CD14-positive monocyte (primary cell): ENCODE measurements at regions not wholly inside any gene's neighbourhood (a gene's known extent, or its start where the extent isn't known, plus 50 kb on each side); places are given as distances from the start of the nearest gene placed in this dataset.

ENCODE experiments used
- DNase-seq, 3 donors: peaks; one replicate each; pipeline ENCODE4 v3.0.0-alpha.2; 2011 to 2022
- H2AFZ ChIP-seq: 2 replicates; pipeline ENCODE4 v1.6.0; 2012; ENCODE audit warnings: mild to moderate bottlenecking, low read depth, low read length, inconsistent platforms; ENCODE audit not compliant: insufficient read depth, poor library complexity, severe bottlenecking
- H3K27ac ChIP-seq, 2 donors: 1 replicate in 1 of 2; 2 replicates in 1 of 2; pipeline ENCODE4 v1.5.1; 2012 to 2013; ENCODE audit warnings: low read length in 2 of 2, control low read depth in 1 of 2, inconsistent platforms in 1 of 2, low read depth in 1 of 2, mild to moderate bottlenecking in 1 of 2
- H3K27me3 ChIP-seq, 2 donors: one replicate each; pipeline versions ENCODE4 v1.6.0 to v1.6.1; 2011 to 2013; ENCODE audit warnings: low read length in 2 of 2; ENCODE audit not compliant: control insufficient read depth in 2 of 2, insufficient read depth in 2 of 2
- H3K36me3 ChIP-seq, 2 donors: replicated peaks in 1 of 2; 1 replicate in 1 of 2; 2 replicates in 1 of 2; pipeline versions ENCODE4 v1.5.1 to v1.6.1; 2012 to 2013; ENCODE audit warnings: low read length in 2 of 2, control low read depth in 1 of 2, inconsistent platforms in 1 of 2, mild to moderate bottlenecking in 1 of 2; ENCODE audit not compliant: insufficient read depth in 2 of 2, control insufficient read depth in 1 of 2
- H3K4me1 ChIP-seq, 2 donors: 1 replicate in 1 of 2; 2 replicates in 1 of 2; pipeline versions ENCODE4 v1.5.1 to v1.6.1; 2012 to 2013; ENCODE audit warnings: low read length in 2 of 2, control low read depth in 1 of 2, inconsistent platforms in 1 of 2, mild to moderate bottlenecking in 1 of 2, moderate library complexity in 1 of 2; ENCODE audit not compliant: insufficient read depth in 2 of 2, control insufficient read depth in 1 of 2
- H3K4me2 ChIP-seq: replicated peaks from 2 replicates; pipeline ENCODE3; 2012; ENCODE audit warnings: low read length, moderate library complexity, mild to moderate bottlenecking; ENCODE audit not compliant: poor library complexity, severe bottlenecking; ENCODE audit errors: extremely low read depth
- H3K4me3 ChIP-seq, 3 experiments: fragments of 200-600 bp in 1 of 3; sonication (generic) in 1 of 3; replicated peaks in 1 of 3; 1 replicate in 2 of 3; 2 replicates in 1 of 3; pipeline ENCODE4 v1.5.1; 2011 to 2013; ENCODE audit warnings: low read length in 3 of 3, mild to moderate bottlenecking in 3 of 3, control low read depth in 2 of 3, low read depth in 2 of 3, inconsistent platforms in 1 of 3, moderate library complexity in 1 of 3
- H3K79me2 ChIP-seq: 2 replicates; pipeline ENCODE4 v1.6.0; 2012; ENCODE audit warnings: mild to moderate bottlenecking, control low read depth, inconsistent platforms, low read length, moderate library complexity; ENCODE audit not compliant: insufficient read depth
- H3K9ac ChIP-seq: 2 replicates; pipeline ENCODE4 v1.6.0; 2017; ENCODE audit warnings: low read length, mild to moderate bottlenecking; ENCODE audit not compliant: insufficient read depth, poor library complexity, severe bottlenecking
- H3K9me3 ChIP-seq, 2 donors: replicated peaks in 1 of 2; 1 replicate in 1 of 2; 2 replicates in 1 of 2; pipeline versions ENCODE4 v1.5.1 to v1.6.1; 2012 to 2013; ENCODE audit warnings: low read length in 2 of 2, control low read depth in 1 of 2; ENCODE audit not compliant: control insufficient read depth in 1 of 2, insufficient read depth in 1 of 2
- H4K20me1 ChIP-seq: 2 replicates; pipeline ENCODE4 v1.6.0; 2012; ENCODE audit warnings: mild to moderate bottlenecking, low read length, control low read depth, moderate library complexity; ENCODE audit not compliant: insufficient read depth
- H3K27ac Mint-ChIP-seq, 7 donors: one replicate each; pipeline ENCODE4 v1.8.0; 2020; ENCODE audit warnings: mild to moderate bottlenecking in 7 of 7, mixed read lengths in 7 of 7, moderate library complexity in 6 of 7, inconsistent platforms in 2 of 7
- H3K27me3 Mint-ChIP-seq, 3 donors: one replicate each; pipeline ENCODE4 v1.8.0; 2021 to 2022; ENCODE audit warnings: low read depth in 3 of 3, mild to moderate bottlenecking in 3 of 3, mixed read lengths in 3 of 3, moderate library complexity in 3 of 3, inconsistent platforms in 1 of 3
- H3K36me3 Mint-ChIP-seq, 2 donors: one replicate each; pipeline ENCODE4 v1.8.0; 2020; ENCODE audit warnings: mixed read lengths in 2 of 2, inconsistent platforms in 1 of 2, mild to moderate bottlenecking in 1 of 2
- H3K4me1 Mint-ChIP-seq: one replicate; pipeline ENCODE4 v1.8.0; 2020; ENCODE audit warnings: mild to moderate bottlenecking, mixed read lengths
- H3K4me3 Mint-ChIP-seq, 2 donors: one replicate each; pipeline ENCODE4 v1.8.0; 2020; ENCODE audit warnings: mild to moderate bottlenecking in 2 of 2, mixed read lengths in 2 of 2, moderate library complexity in 1 of 2
- H3K9me3 Mint-ChIP-seq, 7 donors: one replicate each; pipeline ENCODE4 v1.8.0; 2020 to 2022; ENCODE audit warnings: mixed read lengths in 7 of 7, mild to moderate bottlenecking in 6 of 7, moderate library complexity in 6 of 7, inconsistent platforms in 2 of 7
- WGBS: methylation state at CpG from one replicate; pipeline ENCODE4 v1.1.5; 2013; ENCODE audit warnings: missing lambda C conversion rate; ENCODE audit not compliant: insufficient coverage; 5-methylcytosine and 5-hydroxymethylcytosine counted together
- intact Hi-C, 2 donors: fragments of 100-400 bp; cut with micrococcal nuclease; formaldehyde crosslinking; loops; one replicate each; pipeline versions ENCODE4 v1.15.0 to v1.15.1; 2023
- TF ChIP-seq, protein P1 (sequence below): fragments of 200-600 bp; IDR thresholded peaks from one replicate; pipeline ENCODE4 v1.8.0; 2022; ENCODE audit warnings: antibody characterized with exemption, mild to moderate bottlenecking

DNA sequence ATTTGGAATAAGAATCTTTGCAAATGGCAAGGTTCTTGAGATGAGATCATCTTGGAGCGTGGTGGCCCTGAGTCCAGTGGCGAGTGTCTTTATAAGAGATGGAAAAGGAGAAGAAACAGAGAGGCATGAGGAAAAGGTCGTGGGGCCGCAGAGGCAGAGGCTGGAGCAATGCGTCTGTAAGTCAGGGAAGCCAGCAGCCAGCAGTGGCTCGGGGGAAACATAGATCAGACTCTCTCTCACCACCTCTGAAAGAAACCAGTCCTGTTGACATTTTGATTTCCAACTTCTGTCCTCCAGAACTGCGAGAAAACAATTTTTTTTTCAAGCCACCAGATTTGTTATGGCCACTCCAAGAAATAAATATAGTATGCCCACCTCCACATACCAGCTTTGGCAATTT, 226.6 kb downstream of the TFAP2C start:
- Histone ChIP-seq H3K79me2 (no peaks in the 10 kb centered on the region), H3K27me3 (no peaks in the 10 kb centered on the region), H3K4me3 (no peak overlapping the region), H3K36me3 (no peaks in the 10 kb centered on the region), H3K27ac (no peak overlapping the region), H3K4me2 (no peak overlapping the region), H3K9ac (no peak overlapping the region), H4K20me1 (no peaks in the 10 kb centered on the region), H3K9me3 (no peaks in the 10 kb centered on the region), H2AFZ (no peak overlapping the region), H3K4me1 (no peaks in the 10 kb centered on the region)
- no peak for DNase-seq
- WGBS, result 77% methylated on average over 4 of the region's 7 CpGs
- intact Hi-C loops, result no loop called here
- H3K27ac Mint-ChIP-seq, result peak overlapping the region in 1 of 7 donors; percentile 50
- TF ChIP-seq, protein P1, sequence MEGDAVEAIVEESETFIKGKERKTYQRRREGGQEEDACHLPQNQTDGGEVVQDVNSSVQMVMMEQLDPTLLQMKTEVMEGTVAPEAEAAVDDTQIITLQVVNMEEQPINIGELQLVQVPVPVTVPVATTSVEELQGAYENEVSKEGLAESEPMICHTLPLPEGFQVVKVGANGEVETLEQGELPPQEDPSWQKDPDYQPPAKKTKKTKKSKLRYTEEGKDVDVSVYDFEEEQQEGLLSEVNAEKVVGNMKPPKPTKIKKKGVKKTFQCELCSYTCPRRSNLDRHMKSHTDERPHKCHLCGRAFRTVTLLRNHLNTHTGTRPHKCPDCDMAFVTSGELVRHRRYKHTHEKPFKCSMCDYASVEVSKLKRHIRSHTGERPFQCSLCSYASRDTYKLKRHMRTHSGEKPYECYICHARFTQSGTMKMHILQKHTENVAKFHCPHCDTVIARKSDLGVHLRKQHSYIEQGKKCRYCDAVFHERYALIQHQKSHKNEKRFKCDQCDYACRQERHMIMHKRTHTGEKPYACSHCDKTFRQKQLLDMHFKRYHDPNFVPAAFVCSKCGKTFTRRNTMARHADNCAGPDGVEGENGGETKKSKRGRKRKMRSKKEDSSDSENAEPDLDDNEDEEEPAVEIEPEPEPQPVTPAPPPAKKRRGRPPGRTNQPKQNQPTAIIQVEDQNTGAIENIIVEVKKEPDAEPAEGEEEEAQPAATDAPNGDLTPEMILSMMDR, result no peak
- H3K36me3 Mint-ChIP-seq, result no peaks in the 10 kb centered on the region
- H3K27me3 Mint-ChIP-seq, result peaks cover 1 to 14% (median 5%) of the 10 kb centered on the region in 3 donors
- H3K4me1 Mint-ChIP-seq, result peaks cover 3% of the 10 kb centered on the region
- peaks cover 0 to 4% (median 0%) of the 10 kb centered on the region in 7 donors for H3K9me3 Mint-ChIP-seq
- no peak overlapping the region for H3K4me3 Mint-ChIP-seq

GRCh38 chr20:56857950-56858349, 228.8 kb downstream of the TFAP2C start:
- Histone ChIP-seq H3K27me3 (peaks cover 0 to 4% of the 10 kb centered on the region in 2 donors), H2AFZ (no peak overlapping the region), H3K9me3 (no peaks in the 10 kb centered on the region), H3K4me3 (no peak overlapping the region), H4K20me1 (no peaks in the 10 kb centered on the region), H3K4me2 (no peak overlapping the region), H3K4me1 (no peaks in the 10 kb centered on the region), H3K27ac (no peak overlapping the region), H3K36me3 (no peaks in the 10 kb centered on the region), H3K9ac (no peak overlapping the region), H3K79me2 (no peaks in the 10 kb centered on the region)
- H3K36me3 Mint-ChIP-seq, result no peaks in the 10 kb centered on the region
- WGBS, result 96% methylated on average over 7 of the region's 8 CpGs
- H3K27ac Mint-ChIP-seq, result no peak overlapping the region
- no peaks in the 10 kb centered on the region for H3K9me3 Mint-ChIP-seq
- H3K27me3 Mint-ChIP-seq, result peaks cover 3 to 28% (median 16%) of the 10 kb centered on the region in 3 donors
- H3K4me3 Mint-ChIP-seq, result no peak overlapping the region
- DNase-seq, result no peak
- TF ChIP-seq, protein P1, result no peak
- H3K4me1 Mint-ChIP-seq, result peaks cover 3% of the 10 kb centered on the region
- intact Hi-C loops, result no loop called here
